Sigmoid colon (tissue), 6 donors: ENCODE measurements at regions not wholly inside any gene's neighbourhood (a gene's known extent, or its start where the extent isn't known, plus 50 kb on each side); places are given as distances from the start of the nearest gene placed in this dataset.

ENCODE experiments used
- DNase-seq: peaks from one replicate; pipeline ENCODE4 v3.0.0-alpha.2; 2019
- H3K27ac ChIP-seq, 4 donors: fragments of 200-600 bp; sonication (generic); one replicate each; pipeline ENCODE4 v1.5.1; 2016 to 2019; ENCODE audit warnings: mild to moderate bottlenecking in 1 of 4
- H3K27me3 ChIP-seq, 3 donors: fragments of 200-600 bp; sonication (generic); one replicate each; pipeline ENCODE4 v1.5.1; 2019; ENCODE audit warnings: mild to moderate bottlenecking in 1 of 3
- H3K36me3 ChIP-seq, 4 donors: fragments of 200-600 bp; sonication (generic); one replicate each; pipeline ENCODE4 v1.5.1; 2016 to 2019
- H3K4me1 ChIP-seq, 4 donors: fragments of 200-600 bp; sonication (generic); one replicate each; pipeline ENCODE4 v1.5.1; 2017 to 2019
- H3K4me3 ChIP-seq, 4 donors: fragments of 200-600 bp; sonication (generic); one replicate each; pipeline ENCODE4 v1.5.1; 2017 to 2019; ENCODE audit warnings: mild to moderate bottlenecking in 2 of 4, moderate library complexity in 1 of 4
- H3K9me3 ChIP-seq, 4 donors: fragments of 200-600 bp in 3 of 4; sonication (generic) in 3 of 4; one replicate each; pipeline versions ENCODE4 v1.5.1 to v1.6.1; 2013 to 2019
- EP300 ChIP-seq, 4 donors: sonication (generic); formaldehyde crosslinking; IDR thresholded peaks; one replicate each; pipeline ENCODE4 v1.6.1; 2017; ENCODE audit warnings: antibody characterized with exemption in 4 of 4
- POLR2A ChIP-seq, 2 donors: fragments of 450-650 bp; IDR thresholded peaks; one replicate each; pipeline ENCODE4 v1.6.1; 2016; ENCODE audit warnings: antibody characterized with exemption in 2 of 2, mild to moderate bottlenecking in 2 of 2, moderate library complexity in 2 of 2
- POLR2AphosphoS5 ChIP-seq, 4 donors: sonication (generic); formaldehyde crosslinking; IDR thresholded peaks; one replicate each; pipeline ENCODE4 v1.6.1; 2017; ENCODE audit warnings: antibody characterized with exemption in 4 of 4
- WGBS, 2 donors: extraction: QIAGEN DNeasy Blood & Tissue Kit; methylation state at CpG; one replicate each; pipeline ENCODE4 v1.1.7; 2013; 5-methylcytosine and 5-hydroxymethylcytosine counted together
- intact Hi-C: fragments of 100-400 bp; cut with DNase I; formaldehyde crosslinking; loops from one replicate; pipeline ENCODE4 v1.15.1; 2023
- TF ChIP-seq, protein P1 (sequence below), 4 experiments: fragments of 450-650 bp in 3 of 4; fragments of 200-600 bp in 1 of 4; IDR thresholded peaks; one replicate each; pipeline ENCODE4 v1.5.1; 2016 to 2019; ENCODE audit warnings: antibody characterized with exemption in 4 of 4, mild to moderate bottlenecking in 3 of 4, moderate library complexity in 2 of 4
- donor health status: healthy with polysubstance abuse.
- donor health status: healthy.

GRCh38 chr1:29855561-29856160 is 619.3 kb downstream of the PTPRU start:
- no peak for DNase-seq
- Histone ChIP-seq H3K27ac (no peak overlapping the region), H3K4me3 (no peak overlapping the region), H3K27me3 (peaks cover 0 to 28% (median 7%) of the 10 kb centered on the region in 3 donors), H3K4me1 (no peaks in the 10 kb centered on the region), H3K36me3 (no peaks in the 10 kb centered on the region), H3K9me3 (peaks cover 0 to 2% (median 0%) of the 10 kb centered on the region in 4 donors)
- intact Hi-C loops, result no loop called here
- 79 to 89% methylated on average over 10 of the region's 10 CpGs for WGBS, 2 donors
- TF ChIP-seq, protein P1, sequence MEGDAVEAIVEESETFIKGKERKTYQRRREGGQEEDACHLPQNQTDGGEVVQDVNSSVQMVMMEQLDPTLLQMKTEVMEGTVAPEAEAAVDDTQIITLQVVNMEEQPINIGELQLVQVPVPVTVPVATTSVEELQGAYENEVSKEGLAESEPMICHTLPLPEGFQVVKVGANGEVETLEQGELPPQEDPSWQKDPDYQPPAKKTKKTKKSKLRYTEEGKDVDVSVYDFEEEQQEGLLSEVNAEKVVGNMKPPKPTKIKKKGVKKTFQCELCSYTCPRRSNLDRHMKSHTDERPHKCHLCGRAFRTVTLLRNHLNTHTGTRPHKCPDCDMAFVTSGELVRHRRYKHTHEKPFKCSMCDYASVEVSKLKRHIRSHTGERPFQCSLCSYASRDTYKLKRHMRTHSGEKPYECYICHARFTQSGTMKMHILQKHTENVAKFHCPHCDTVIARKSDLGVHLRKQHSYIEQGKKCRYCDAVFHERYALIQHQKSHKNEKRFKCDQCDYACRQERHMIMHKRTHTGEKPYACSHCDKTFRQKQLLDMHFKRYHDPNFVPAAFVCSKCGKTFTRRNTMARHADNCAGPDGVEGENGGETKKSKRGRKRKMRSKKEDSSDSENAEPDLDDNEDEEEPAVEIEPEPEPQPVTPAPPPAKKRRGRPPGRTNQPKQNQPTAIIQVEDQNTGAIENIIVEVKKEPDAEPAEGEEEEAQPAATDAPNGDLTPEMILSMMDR (IDR thresholded peaks at IDR 0.05), result no peak
- TF ChIP-seq POLR2A (IDR thresholded peaks at IDR 0.05) (no peak), POLR2AphosphoS5 (IDR thresholded peaks at IDR 0.05) (no peak), EP300 (IDR thresholded peaks at IDR 0.05) (no peak)

DNA sequence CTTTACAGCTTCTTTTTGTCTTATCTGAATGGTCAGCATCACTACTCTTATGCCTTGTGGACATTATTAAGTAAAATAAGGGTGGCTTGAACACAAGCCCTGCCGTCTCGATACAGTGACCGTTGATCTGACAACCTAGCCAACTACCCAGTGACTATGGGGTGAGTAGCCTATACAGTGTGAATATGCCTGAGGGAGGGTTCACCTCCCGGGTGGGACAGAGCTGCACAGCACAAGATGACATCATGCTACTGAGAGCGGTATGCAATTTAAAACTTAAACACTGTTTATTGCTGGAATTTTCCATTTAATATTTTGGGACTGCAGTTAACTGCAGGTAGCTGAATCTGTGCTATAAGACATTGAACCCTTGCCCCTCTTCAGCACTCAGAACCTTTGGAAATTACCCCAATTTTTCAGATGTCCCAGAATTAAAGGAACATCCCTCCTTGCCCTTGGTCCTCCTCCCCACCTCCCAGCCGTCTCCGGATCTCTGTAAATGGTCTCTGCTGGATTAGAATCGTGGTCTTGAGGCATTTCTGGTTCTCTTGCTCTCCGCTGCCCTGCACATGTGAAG is 618.5 kb downstream of the PTPRU start:
- DNase-seq, result no peak
- intact Hi-C loops, result no loop called here
- Histone ChIP-seq H3K4me3 (no peak overlapping the region), H3K4me1 (no peaks in the 10 kb centered on the region), H3K27ac (no peak overlapping the region), H3K27me3 (peaks cover 0 to 35% (median 11%) of the 10 kb centered on the region in 3 donors), H3K9me3 (no peaks in the 10 kb centered on the region), H3K36me3 (no peaks in the 10 kb centered on the region)
- 66 to 79% methylated on average over 9 of the region's 9 CpGs for WGBS, 2 donors
- TF ChIP-seq POLR2A (IDR thresholded peaks at IDR 0.05) (no peak), POLR2AphosphoS5 (IDR thresholded peaks at IDR 0.05) (no peak), EP300 (IDR thresholded peaks at IDR 0.05) (no peak)
- TF ChIP-seq, protein P1 (IDR thresholded peaks at IDR 0.05), result no peak

- Histone ChIP-seq H3K4me1 (no peaks in the 10 kb centered on the region), H3K27ac (no peak overlapping the region), H3K4me3 (no peak overlapping the region), H3K36me3 (no peaks in the 10 kb centered on the region), H3K9me3 (no peaks in the 10 kb centered on the region), H3K27me3 (peaks cover 0 to 42% (median 11%) of the 10 kb centered on the region in 3 donors)
- TF ChIP-seq, protein P1 (IDR thresholded peaks at IDR 0.05), result no peak
- TF ChIP-seq EP300 (IDR thresholded peaks at IDR 0.05) (no peak), POLR2AphosphoS5 (IDR thresholded peaks at IDR 0.05) (no peak), POLR2A (IDR thresholded peaks at IDR 0.05) (no peak)
- DNase-seq, result no peak
- WGBS, 2 donors, result 88 to 90% methylated on average over 10 of the region's 10 CpGs
- intact Hi-C loops, result no loop called here
Observed at GRCh38 chr1:29853716-29854330, 617.5 kb downstream of the PTPRU start.

DNA sequence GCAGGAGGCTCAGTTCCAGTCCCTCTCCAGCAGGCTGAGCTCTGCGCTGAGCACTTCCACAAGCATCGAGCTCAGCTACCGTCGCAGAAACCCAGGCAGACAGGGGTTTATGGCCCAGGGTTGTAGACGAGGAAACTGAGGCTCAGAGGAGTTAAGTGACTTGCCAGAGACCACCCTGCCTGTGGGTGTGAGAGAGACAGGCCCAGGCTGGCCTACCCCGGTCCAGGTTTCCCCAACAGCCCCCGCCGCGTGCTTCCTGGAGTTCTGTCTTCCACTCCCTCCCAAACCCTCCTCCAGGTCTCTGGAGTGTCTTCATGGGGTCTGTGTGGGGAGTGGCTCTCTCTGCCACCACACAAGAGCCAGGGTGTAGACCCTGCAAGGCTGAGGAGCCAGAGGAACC is 615.9 kb downstream of the PTPRU start:
- Histone ChIP-seq H3K27me3 (peaks cover 0 to 57% (median 15%) of the 10 kb centered on the region in 3 donors), H3K27ac (no peak overlapping the region), H3K36me3 (no peaks in the 10 kb centered on the region), H3K4me3 (no peak overlapping the region), H3K4me1 (no peaks in the 10 kb centered on the region), H3K9me3 (no peaks in the 10 kb centered on the region)
- 84 to 87% methylated on average over 9 of the region's 9 CpGs for WGBS, 2 donors
- intact Hi-C loops, result no loop called here
- DNase-seq, result no peak
- TF ChIP-seq, protein P1 (IDR thresholded peaks at IDR 0.05), result no peak
- TF ChIP-seq POLR2A (IDR thresholded peaks at IDR 0.05) (no peak), EP300 (IDR thresholded peaks at IDR 0.05) (no peak), POLR2AphosphoS5 (IDR thresholded peaks at IDR 0.05) (no peak)
